ENCODE measurements at regions not wholly inside any gene's neighbourhood (a gene's known extent, or its start where the extent isn't known, plus 50 kb on each side); places are given as distances from the start of the nearest gene placed in this dataset.

DNA sequence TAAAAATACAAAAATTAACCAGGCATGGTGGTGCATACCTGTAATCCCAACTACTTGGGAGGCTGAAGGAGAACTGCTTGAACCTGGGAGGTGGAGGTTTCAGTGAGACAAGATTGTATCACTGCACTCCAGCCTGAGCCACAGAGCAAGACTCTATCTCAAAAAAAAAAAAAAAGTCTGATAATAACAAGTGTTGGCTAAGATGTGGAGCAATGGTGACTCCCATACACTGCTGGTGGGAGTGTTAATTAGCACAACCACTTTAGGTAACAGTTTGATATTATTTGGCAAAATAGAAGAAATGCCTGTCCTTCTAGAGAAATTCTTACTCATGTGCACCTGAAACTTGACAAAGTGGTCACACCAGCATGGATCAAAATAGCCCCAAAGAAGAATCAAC, 106.2 kb upstream of the SLC34A2 start:
- H3K27ac Mint-ChIP-seq, result no peak overlapping the region
- TF ChIP-seq, protein P1, sequence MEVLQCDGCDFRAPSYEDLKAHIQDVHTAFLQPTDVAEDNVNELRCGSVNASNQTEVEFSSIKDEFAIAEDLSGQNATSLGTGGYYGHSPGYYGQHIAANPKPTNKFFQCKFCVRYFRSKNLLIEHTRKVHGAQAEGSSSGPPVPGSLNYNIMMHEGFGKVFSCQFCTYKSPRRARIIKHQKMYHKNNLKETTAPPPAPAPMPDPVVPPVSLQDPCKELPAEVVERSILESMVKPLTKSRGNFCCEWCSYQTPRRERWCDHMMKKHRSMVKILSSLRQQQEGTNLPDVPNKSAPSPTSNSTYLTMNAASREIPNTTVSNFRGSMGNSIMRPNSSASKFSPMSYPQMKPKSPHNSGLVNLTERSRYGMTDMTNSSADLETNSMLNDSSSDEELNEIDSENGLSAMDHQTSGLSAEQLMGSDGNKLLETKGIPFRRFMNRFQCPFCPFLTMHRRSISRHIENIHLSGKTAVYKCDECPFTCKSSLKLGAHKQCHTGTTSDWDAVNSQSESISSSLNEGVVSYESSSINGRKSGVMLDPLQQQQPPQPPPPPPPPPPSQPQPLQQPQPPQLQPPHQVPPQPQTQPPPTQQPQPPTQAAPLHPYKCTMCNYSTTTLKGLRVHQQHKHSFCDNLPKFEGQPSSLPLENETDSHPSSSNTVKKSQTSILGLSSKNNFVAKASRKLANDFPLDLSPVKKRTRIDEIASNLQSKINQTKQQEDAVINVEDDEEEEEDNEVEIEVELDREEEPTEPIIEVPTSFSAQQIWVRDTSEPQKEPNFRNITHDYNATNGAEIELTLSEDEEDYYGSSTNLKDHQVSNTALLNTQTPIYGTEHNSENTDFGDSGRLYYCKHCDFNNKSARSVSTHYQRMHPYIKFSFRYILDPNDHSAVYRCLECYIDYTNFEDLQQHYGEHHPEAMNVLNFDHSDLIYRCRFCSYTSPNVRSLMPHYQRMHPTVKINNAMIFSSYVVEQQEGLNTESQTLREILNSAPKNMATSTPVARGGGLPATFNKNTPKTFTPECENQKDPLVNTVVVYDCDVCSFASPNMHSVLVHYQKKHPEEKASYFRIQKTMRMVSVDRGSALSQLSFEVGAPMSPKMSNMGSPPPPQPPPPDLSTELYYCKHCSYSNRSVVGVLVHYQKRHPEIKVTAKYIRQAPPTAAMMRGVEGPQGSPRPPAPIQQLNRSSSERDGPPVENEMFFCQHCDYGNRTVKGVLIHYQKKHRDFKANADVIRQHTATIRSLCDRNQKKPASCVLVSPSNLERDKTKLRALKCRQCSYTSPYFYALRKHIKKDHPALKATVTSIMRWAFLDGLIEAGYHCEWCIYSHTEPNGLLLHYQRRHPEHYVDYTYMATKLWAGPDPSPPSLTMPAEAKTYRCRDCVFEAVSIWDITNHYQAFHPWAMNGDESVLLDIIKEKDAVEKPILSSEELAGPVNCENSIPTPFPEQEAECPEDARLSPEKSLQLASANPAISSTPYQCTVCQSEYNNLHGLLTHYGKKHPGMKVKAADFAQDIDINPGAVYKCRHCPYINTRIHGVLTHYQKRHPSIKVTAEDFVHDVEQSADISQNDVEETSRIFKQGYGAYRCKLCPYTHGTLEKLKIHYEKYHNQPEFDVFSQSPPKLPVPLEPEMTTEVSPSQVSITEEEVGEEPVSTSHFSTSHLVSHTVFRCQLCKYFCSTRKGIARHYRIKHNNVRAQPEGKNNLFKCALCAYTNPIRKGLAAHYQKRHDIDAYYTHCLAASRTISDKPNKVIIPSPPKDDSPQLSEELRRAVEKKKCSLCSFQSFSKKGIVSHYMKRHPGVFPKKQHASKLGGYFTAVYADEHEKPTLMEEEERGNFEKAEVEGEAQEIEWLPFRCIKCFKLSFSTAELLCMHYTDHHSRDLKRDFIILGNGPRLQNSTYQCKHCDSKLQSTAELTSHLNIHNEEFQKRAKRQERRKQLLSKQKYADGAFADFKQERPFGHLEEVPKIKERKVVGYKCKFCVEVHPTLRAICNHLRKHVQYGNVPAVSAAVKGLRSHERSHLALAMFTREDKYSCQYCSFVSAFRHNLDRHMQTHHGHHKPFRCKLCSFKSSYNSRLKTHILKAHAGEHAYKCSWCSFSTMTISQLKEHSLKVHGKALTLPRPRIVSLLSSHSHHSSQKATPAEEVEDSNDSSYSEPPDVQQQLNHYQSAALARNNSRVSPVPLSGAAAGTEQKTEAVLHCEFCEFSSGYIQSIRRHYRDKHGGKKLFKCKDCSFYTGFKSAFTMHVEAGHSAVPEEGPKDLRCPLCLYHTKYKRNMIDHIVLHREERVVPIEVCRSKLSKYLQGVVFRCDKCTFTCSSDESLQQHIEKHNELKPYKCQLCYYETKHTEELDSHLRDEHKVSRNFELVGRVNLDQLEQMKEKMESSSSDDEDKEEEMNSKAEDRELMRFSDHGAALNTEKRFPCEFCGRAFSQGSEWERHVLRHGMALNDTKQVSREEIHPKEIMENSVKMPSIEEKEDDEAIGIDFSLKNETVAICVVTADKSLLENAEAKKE (CRISPR knock-in tag; IDR thresholded peaks at IDR 0.05), result no peak
- no peak for TF ChIP-seq ZNF331 (CRISPR knock-in tag; IDR thresholded peaks at IDR 0.05; ENCODE audit: low read depth)
- no peak for TF ChIP-seq STAT1 (IDR thresholded peaks at IDR 0.05; ENCODE audit: unreplicated experiment)
- TF ChIP-seq EZH2phosphoT487 (IDR thresholded peaks at IDR 0.05; ENCODE audit: unreplicated experiment), result no peak
- TF ChIP-seq NANOG (IDR thresholded peaks at IDR 0.05; ENCODE audit: borderline replicate concordance), result no peak
- TF ChIP-seq, protein P2, sequence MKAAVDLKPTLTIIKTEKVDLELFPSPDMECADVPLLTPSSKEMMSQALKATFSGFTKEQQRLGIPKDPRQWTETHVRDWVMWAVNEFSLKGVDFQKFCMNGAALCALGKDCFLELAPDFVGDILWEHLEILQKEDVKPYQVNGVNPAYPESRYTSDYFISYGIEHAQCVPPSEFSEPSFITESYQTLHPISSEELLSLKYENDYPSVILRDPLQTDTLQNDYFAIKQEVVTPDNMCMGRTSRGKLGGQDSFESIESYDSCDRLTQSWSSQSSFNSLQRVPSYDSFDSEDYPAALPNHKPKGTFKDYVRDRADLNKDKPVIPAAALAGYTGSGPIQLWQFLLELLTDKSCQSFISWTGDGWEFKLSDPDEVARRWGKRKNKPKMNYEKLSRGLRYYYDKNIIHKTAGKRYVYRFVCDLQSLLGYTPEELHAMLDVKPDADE (IDR thresholded peaks at IDR 0.05), result no peak
- TF ChIP-seq POLR2AphosphoS5 (IDR thresholded peaks at IDR 0.05; ENCODE audit: low read depth), result no peak
- TF ChIP-seq CREB1 (CRISPR knock-in tag; IDR thresholded peaks at IDR 0.05; ENCODE audit: low read depth), result no peak
- no peak for TF ChIP-seq REST (IDR thresholded peaks at IDR 0.05; ENCODE audit: unreplicated experiment)
- no peak for TF ChIP-seq ZNF114 (CRISPR knock-in tag; IDR thresholded peaks at IDR 0.05)
- Histone ChIP-seq H3K27me3 (ENCODE audit: insufficient read depth) (no peaks in the 10 kb centered on the region), H3K36me3 (ENCODE audit: insufficient read depth) (no peaks in the 10 kb centered on the region), H3K79me2 (replicated peaks; ENCODE audit: insufficient read depth) (no peaks in the 10 kb centered on the region), H3K4me2 (no peak overlapping the region), H3F3A (replicated peaks; ENCODE audit: low read depth) (no peaks in the 10 kb centered on the region), H4K20me1 (replicated peaks; ENCODE audit: insufficient read depth) (no peaks in the 10 kb centered on the region), H3K9me2 (ENCODE audit: insufficient read depth) (no peaks in the 10 kb centered on the region), H2AFZ (no peak overlapping the region), H3K27ac (ENCODE audit: low read depth) (no peak overlapping the region), H3K4me3 (no peak overlapping the region), H3K4me1 (ENCODE audit: insufficient read depth) (no peaks in the 10 kb centered on the region; the same call in 1 of the 2 replicates)
- DNase-seq (ENCODE audit: low spot score) (no peak), ATAC-seq (no peak)
- no peak overlapping the region for H3K4me3 Mint-ChIP-seq
- H3K4me1 Mint-ChIP-seq, result no peaks in the 10 kb centered on the region; the same call in 2 of the 3 replicates
- H3K36me3 Mint-ChIP-seq (ENCODE audit: low read depth), result no peaks in the 10 kb centered on the region
- H3K9me3 Mint-ChIP-seq, result no peaks in the 10 kb centered on the region
- no peaks in the 10 kb centered on the region for H3K27me3 Mint-ChIP-seq (ENCODE audit: insufficient read depth, low read depth, poor library complexity)
